ENCODE measurements at regions not wholly inside any gene's neighbourhood (a gene's known extent, or its start where the extent isn't known, plus 50 kb on each side); places are given as distances from the start of the nearest gene placed in this dataset.

DNA sequence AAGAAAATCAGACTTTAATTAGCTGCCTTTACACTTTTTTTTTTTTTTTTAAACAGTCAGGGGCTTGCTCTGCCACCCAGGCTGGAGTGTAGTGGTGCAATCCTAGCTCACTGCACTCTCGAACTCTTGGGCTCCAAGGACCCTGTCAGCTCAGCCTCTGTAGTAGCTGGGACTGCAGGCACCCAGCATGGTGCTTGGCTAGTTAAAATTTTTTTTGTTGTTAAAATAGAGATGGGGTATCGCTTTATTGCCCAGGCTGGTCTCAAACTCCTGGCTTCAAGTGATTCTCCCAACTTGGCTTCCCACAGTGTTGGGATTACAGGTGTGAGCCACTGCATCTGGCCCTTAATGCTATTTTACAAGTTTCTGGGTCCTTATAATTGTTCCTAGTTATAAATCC lies 359.1 kb downstream of the SPRY1 start:
- no peak overlapping the region for H3K9ac ChIP-seq (ENCODE audit: low read length in 3 of 3)
- intact Hi-C loops (cut with DNase I) = no loop called here
- H3K9me3 ChIP-seq (ENCODE audit: control insufficient read depth in 2 of 3, insufficient read depth in 1 of 3, low read length in 3 of 3) = no peaks in the 10 kb centered on the region
- H3K27ac ChIP-seq (ENCODE audit: low read depth in 2 of 2, low read length in 2 of 2) = no peak overlapping the region
- no peak for TF ChIP-seq CTCF (IDR thresholded peaks at IDR 0.05; ENCODE audit: borderline replicate concordance, extremely low read depth, insufficient read depth)
- no peak for FAIRE-seq
- H3K27me3 ChIP-seq (ENCODE audit: control insufficient read depth, insufficient read depth, low read length) = no peaks in the 10 kb centered on the region
- H3K4me3 ChIP-seq (ENCODE audit: low read length in 3 of 3) = no peak overlapping the region
- H3K36me3 ChIP-seq (ENCODE audit: control insufficient read depth in 2 of 3, insufficient read depth in 3 of 3, low read length in 3 of 3) = no peaks in the 10 kb centered on the region
- H3K4me1 ChIP-seq (ENCODE audit: control insufficient read depth in 2 of 3, insufficient read depth in 2 of 3, low read depth in 1 of 3, low read length in 3 of 3) = no peaks in the 10 kb centered on the region
- DNase-seq = no peak

- DNase-seq = no peak
- intact Hi-C loops (cut with DNase I) = no loop called here
- no peaks in the 10 kb centered on the region for H3K36me3 ChIP-seq (ENCODE audit: control insufficient read depth in 2 of 3, insufficient read depth in 3 of 3, low read length in 3 of 3)
- FAIRE-seq = no peak
- H3K9ac ChIP-seq (ENCODE audit: low read length in 3 of 3) = no peak overlapping the region
- TF ChIP-seq CTCF (IDR thresholded peaks at IDR 0.05; ENCODE audit: borderline replicate concordance, extremely low read depth, insufficient read depth) = no peak
- no peaks in the 10 kb centered on the region for H3K9me3 ChIP-seq (ENCODE audit: control insufficient read depth in 2 of 3, insufficient read depth in 1 of 3, low read length in 3 of 3)
- no peaks in the 10 kb centered on the region for H3K27me3 ChIP-seq (ENCODE audit: control insufficient read depth, insufficient read depth, low read length)
- no peak overlapping the region for H3K4me3 ChIP-seq (ENCODE audit: low read length in 3 of 3)
- no peak overlapping the region for H3K27ac ChIP-seq (ENCODE audit: low read depth in 2 of 2, low read length in 2 of 2)
- H3K4me1 ChIP-seq (ENCODE audit: control insufficient read depth in 2 of 3, insufficient read depth in 2 of 3, low read depth in 1 of 3, low read length in 3 of 3) = no peaks in the 10 kb centered on the region
Measured at GRCh38 chr4:123767806-123768205, 371.2 kb downstream of the SPRY1 start.

DNA sequence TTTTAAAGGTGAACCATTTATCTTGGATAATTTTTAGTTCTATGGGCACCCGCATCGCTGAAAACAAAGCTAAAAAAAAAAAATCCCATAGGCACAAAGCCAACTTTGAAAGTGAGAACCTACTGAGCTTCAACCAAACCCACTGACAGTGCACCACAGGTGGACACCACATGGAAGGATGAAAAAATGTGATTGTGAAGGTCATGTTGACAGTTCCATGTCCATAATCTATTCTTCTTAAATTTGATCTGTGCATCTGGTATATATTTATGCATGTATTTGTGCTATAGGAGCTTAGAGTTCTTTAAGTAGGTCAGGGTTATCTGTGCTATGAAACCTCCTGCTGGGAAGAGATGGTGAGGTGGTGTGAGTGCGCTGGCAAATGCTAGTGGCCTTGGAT lies 374.3 kb downstream of the SPRY1 start:
- intact Hi-C loops (cut with DNase I) = no loop called here
- Histone ChIP-seq H3K9ac (ENCODE audit: low read length in 3 of 3) (no peak overlapping the region), H3K36me3 (ENCODE audit: control insufficient read depth in 2 of 3, insufficient read depth in 3 of 3, low read length in 3 of 3) (no peaks in the 10 kb centered on the region), H3K27me3 (ENCODE audit: control insufficient read depth, insufficient read depth, low read length) (no peaks in the 10 kb centered on the region), H3K27ac (ENCODE audit: low read depth in 2 of 2, low read length in 2 of 2) (no peak overlapping the region), H3K9me3 (ENCODE audit: control insufficient read depth in 2 of 3, insufficient read depth in 1 of 3, low read length in 3 of 3) (no peaks in the 10 kb centered on the region), H3K4me1 (ENCODE audit: control insufficient read depth in 2 of 3, insufficient read depth in 2 of 3, low read depth in 1 of 3, low read length in 3 of 3) (no peaks in the 10 kb centered on the region), H3K4me3 (ENCODE audit: low read length in 3 of 3) (no peak overlapping the region)
- DNase-seq (no peak), FAIRE-seq (no peak)
- no peak for TF ChIP-seq CTCF (IDR thresholded peaks at IDR 0.05; ENCODE audit: borderline replicate concordance, extremely low read depth, insufficient read depth)

DNA sequence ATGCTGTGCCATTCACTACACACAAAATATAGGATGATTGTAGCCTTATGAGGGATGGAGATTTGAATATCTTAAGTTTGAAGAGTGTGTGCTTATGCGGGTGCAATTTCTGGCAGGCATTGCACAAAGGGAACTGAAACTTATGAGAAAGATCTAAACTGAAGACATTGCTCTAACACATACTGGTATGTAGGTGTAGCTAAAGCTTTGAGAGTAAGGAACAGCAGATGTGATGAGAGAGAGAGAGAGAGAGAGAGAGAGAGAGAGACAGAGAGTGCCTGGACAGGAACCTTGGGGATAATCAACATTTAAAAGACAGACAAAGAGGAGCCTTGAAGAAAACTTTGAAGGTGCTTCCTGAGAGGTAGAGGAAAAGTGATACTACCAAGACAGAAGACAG lies 379.7 kb downstream of the SPRY1 start:
- intact Hi-C loops (cut with DNase I) = no loop called here
- Histone ChIP-seq H3K4me1 (ENCODE audit: control insufficient read depth in 2 of 3, insufficient read depth in 2 of 3, low read depth in 1 of 3, low read length in 3 of 3) (no peaks in the 10 kb centered on the region), H3K9ac (ENCODE audit: low read length in 3 of 3) (no peak overlapping the region), H3K4me3 (ENCODE audit: low read length in 3 of 3) (no peak overlapping the region), H3K27ac (ENCODE audit: low read depth in 2 of 2, low read length in 2 of 2) (no peak overlapping the region), H3K9me3 (ENCODE audit: control insufficient read depth in 2 of 3, insufficient read depth in 1 of 3, low read length in 3 of 3) (no peaks in the 10 kb centered on the region), H3K27me3 (ENCODE audit: control insufficient read depth, insufficient read depth, low read length) (no peaks in the 10 kb centered on the region), H3K36me3 (ENCODE audit: control insufficient read depth in 2 of 3, insufficient read depth in 3 of 3, low read length in 3 of 3) (no peaks in the 10 kb centered on the region)
- FAIRE-seq (no peak), DNase-seq (no peak)
- no peak for TF ChIP-seq CTCF (IDR thresholded peaks at IDR 0.05; ENCODE audit: borderline replicate concordance, extremely low read depth, insufficient read depth)
